ENCODE measurements at regions not wholly inside any gene's neighbourhood (a gene's known extent, or its start where the extent isn't known, plus 50 kb on each side); places are given as distances from the start of the nearest gene placed in this dataset.

GRCh38 chr5:137563646-137564397, 64.7 kb upstream of the SPOCK1 start:
- TF ChIP-seq CTCF (IDR thresholded peaks at IDR 0.05), result no peak
- ATAC-seq (peak; percentile 63), DNase-seq (no peak)
- H3K4me3 ChIP-seq, result no peak overlapping the region
- H3K27ac ChIP-seq, result no peak overlapping the region
- no peaks in the 10 kb centered on the region for H3K36me3 ChIP-seq
- peaks cover 15% of the 10 kb centered on the region for H3K4me1 ChIP-seq
- intact Hi-C loops (cut with DNase I), result no loop called here
- no peaks in the 10 kb centered on the region for H3K9me3 ChIP-seq
- no peaks in the 10 kb centered on the region for H3K27me3 ChIP-seq

GRCh38 chr5:137563301-137563645, 64.1 kb upstream of the SPOCK1 start:
- no peak overlapping the region for H3K4me3 ChIP-seq
- DNase-seq, result no peak
- no peaks in the 10 kb centered on the region for H3K9me3 ChIP-seq
- no peaks in the 10 kb centered on the region for H3K27me3 ChIP-seq
- no peak for TF ChIP-seq CTCF (IDR thresholded peaks at IDR 0.05)
- ATAC-seq, result no peak
- H3K36me3 ChIP-seq, result no peaks in the 10 kb centered on the region
- intact Hi-C loops (cut with DNase I), result no loop called here
- peaks cover 15% of the 10 kb centered on the region for H3K4me1 ChIP-seq
- H3K27ac ChIP-seq, result no peak overlapping the region

- no peaks in the 10 kb centered on the region for H3K27me3 ChIP-seq
- intact Hi-C loops (cut with DNase I), result no loop called here
- H3K4me1 ChIP-seq, result peaks cover 15% of the 10 kb centered on the region
- no peak overlapping the region for H3K27ac ChIP-seq
- DNase-seq, result no peak
- no peak overlapping the region for H3K4me3 ChIP-seq
- no peaks in the 10 kb centered on the region for H3K9me3 ChIP-seq
- H3K36me3 ChIP-seq, result no peaks in the 10 kb centered on the region
- TF ChIP-seq CTCF (IDR thresholded peaks at IDR 0.05), result no peak
- ATAC-seq, result no peak
These were observed 62.5 kb upstream of the SPOCK1 start for GRCh38 chr5:137561608-137562007.

- TF ChIP-seq CTCF (IDR thresholded peaks at IDR 0.05), result no peak
- Histone ChIP-seq H3K4me3 (no peak overlapping the region), H3K27ac (no peak overlapping the region), H3K36me3 (no peaks in the 10 kb centered on the region), H3K4me1 (peaks cover 15% of the 10 kb centered on the region), H3K27me3 (no peaks in the 10 kb centered on the region), H3K9me3 (no peaks in the 10 kb centered on the region)
- ATAC-seq, result no peak
- intact Hi-C loops (cut with DNase I), result no loop called here
- DNase-seq, result no peak
These were observed 61.3 kb upstream of the SPOCK1 start for GRCh38 chr5:137560420-137560819.

Measured in upper lobe of right lung (tissue), 1 donor.